GM18909 (cell line): ENCODE measurements at regions not wholly inside any gene's neighbourhood (a gene's known extent, or its start where the extent isn't known, plus 50 kb on each side); places are given as distances from the start of the nearest gene placed in this dataset.
A peak's percentile ranks its signal among the peaks of the same experiment; 100 is the strongest.
"Not testable (repeated sequence)": the region's sequence is repeated elsewhere in the genome, so short reads cannot be mapped to it uniquely, and the experiment has no call there.

Experiments
- ATAC-seq: cut with Tn5 transposase; IDR thresholded peaks from one replicate; pipeline ENCODE4 v1.9.1; 2021; ENCODE audit warnings: mild to moderate bottlenecking; ENCODE audit not compliant: unreplicated experiment, poor library complexity

DNA sequence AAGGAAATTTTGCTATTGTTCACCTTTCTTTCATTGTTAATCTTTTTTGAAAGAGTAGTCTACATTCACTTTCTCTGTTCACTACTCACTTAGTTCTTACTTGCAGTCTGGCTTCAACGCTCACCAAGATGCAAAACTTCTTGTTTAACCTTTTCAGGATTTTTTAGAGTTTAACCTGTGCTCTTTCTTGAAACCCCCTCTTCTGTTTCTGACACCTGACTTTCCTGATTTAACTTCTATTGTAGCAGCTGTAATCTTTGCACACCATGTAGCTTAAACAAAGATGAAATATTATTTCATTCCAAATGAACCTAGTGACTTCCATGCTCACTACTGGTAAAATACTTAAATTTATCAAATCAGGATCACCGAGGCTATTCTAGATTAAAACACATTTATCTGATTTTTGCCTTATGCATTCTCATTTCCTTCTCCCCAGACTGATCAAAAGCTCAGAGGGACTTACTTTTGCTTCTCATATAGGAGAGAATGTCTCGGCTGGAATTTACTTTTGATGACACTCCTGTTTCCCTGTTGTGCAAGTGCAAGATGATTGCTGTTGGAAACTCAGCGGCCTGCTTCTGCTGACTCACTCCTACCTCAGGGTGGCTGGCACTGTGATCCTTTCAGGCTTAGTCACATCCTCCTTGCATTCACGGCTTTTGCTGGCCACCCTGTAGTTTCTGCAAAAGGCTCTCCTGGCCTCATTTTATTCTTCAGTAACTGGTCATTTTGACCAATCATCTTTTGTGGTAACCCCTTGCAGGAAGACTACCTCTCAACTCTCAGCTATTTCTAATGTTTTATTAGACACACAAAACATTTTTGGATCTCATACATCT is 109.3 kb upstream of the IFNE start:
- peak; percentile 52 for ATAC-seq

DNA sequence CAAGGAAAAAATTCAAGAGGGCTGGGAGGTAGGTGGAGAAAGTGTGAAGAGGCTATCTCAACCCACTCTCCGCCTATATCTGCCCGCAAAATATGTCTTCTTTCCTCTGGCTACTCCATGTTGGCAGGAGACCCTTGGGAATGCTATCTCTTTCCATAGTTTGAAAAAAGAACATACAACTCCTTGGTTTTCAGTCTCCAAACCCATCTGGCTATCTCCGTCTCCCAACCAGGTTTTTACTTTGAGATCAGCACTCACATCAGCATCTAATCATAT is 109.9 kb upstream of the IFNE start:
- no peak for ATAC-seq

DNA sequence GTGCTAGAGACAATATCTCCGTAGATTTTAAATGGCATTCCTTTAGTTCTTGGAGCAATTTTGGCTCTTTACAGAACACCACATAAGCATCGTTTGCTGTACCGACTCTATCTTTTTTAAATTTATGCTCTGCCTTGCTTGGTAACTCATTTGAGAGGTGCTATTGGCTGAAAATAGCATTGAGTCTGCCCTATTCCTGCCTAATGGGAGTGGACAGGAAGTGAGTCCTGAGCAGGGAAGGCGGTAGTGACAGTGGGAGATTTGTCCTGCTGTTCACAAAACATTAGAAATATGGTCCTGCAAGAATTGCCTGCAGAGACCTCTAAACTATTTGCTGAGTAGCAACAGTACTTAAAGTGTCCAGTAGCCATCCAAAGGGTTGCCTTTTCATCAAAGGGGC is 115.2 kb upstream of the IFNE start:
- no peak for ATAC-seq

DNA sequence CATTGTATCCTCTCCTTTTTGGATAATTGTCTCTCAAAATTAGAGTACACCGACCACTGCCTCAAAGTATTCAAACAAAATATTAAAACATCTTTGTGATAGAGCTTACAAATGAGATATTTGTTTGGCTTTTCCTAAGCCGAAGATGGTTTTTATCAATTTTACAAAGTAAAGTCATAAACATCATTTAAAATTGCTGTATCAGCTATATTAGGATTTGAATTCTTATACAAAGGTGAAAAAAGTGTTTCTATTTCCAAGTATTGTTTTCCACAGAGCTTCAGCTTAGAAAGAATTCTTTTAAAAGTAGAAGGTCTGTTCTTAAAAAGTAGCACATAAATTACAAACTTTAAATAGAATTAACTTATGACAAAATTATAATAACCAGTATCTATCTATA is 116.6 kb upstream of the IFNE start:
- no peak for ATAC-seq

DNA sequence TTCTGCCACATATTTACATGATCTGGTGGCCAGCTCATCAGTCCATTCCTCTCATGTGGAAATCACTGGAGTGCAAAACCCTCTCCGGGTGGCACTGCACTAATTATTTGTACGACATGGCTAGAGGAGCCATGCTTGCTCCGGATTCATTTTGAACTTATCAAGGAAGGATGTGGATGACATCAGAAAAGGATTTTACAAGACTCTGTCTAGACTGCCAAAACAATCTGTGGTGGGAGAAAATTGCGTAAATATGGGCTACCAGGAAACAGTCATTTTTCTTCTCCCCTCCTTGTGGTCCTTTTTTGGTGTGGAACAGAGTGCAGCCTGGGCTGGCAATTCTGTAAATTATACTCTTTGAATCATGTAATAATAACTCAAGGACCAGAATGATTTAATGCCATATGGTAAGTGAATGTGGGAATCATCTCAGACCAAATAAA is 123.4 kb upstream of the IFNE start:
- no peak for ATAC-seq

DNA sequence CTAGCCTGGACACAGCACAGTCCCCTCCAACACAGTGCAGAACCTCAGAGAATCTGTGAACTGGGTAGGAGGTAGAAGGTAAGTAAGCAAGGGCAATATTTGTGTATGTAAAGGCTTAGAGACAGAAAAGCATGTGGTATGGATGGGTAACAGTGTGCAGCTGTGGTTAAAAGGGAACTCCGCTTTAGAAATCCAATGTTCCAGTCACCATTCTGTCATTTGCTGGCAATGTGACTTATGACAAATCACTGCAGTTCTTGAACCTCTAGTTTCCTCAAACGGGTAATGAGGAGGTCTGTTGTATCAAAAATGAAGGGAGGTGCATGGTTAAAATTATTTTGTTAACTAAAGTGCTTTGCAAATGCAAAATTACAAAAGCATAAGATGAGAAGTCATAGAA is 125.5 kb upstream of the IFNE start:
- ATAC-seq, result no peak

DNA sequence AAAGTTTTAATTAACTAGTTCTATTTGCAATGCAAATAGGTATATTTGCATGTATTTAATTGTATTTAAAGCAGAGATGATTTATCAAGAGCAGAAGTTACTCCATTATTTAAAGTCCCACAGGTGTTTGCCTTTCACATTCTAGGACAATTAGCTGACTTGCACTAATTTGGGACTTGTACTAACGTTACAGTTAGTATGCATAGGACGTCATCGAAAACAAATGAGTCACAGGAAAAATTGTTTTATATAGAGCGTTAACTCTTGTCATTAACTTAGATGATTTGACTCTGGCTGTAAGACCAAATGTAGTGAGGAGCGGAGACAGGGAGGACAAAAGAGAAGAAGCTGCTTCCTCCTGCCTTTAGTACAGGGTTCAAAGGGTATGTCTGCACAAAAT is 126.1 kb upstream of the IFNE start:
- no peak for ATAC-seq

DNA sequence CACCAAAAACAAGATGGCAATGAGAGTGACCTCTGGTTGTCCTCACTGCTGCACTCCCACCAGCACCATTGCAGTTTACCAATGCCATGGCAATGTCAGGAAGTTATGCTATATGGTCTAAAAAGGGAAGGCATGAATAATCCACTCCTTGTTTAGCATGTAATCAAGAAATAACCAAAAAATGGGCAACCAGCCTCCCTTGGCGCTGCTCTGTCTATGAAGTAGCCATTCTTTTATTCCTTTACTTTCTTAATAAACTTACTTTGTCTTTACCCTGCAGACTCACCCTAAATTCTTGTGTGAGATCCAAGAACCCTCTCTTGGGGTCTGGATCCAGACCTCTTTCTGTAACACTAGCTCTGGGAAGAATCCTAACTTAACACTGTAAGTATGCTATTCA is 127.4 kb upstream of the IFNE start:
- no peak for ATAC-seq

DNA sequence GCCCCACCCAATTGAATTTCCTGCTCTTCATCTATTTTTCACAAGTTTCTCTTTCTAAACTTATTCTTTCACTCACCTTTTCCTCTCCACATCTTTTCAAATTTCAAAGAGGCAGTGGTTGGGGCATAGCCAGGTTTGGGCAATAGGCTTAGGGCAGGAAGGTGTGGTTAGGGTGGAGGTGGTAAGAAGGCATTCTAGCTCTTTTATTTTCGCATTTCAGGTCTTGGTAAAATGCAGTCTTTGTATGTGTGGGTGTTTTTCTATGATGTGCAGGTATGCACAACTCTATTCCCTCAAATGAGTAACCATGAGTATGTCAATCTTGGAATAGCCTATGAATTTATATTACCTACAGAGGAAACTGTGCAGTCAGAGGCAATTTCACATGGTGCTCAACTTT is 129.8 kb upstream of the IFNE start:
- no peak for ATAC-seq

DNA sequence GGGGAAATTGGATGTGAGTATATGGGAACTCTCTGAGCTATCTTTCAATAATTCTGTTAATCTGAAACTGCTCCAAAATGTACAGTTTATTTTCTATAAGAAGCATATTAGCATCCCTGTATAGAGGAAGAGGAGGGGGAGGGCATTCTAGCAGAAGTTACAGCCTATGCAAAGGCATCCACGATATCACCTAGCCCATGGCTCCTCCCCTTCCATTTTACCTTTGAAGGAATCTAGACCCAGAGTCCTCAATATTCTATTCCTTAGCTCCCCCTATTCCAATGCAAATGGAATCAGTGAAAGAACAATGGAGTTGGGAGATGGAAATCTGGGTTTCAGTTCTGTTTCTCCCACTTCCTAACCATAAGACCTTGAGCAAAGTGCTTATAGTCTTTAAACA is 132.9 kb upstream of the IFNE start:
- no peak for ATAC-seq

DNA sequence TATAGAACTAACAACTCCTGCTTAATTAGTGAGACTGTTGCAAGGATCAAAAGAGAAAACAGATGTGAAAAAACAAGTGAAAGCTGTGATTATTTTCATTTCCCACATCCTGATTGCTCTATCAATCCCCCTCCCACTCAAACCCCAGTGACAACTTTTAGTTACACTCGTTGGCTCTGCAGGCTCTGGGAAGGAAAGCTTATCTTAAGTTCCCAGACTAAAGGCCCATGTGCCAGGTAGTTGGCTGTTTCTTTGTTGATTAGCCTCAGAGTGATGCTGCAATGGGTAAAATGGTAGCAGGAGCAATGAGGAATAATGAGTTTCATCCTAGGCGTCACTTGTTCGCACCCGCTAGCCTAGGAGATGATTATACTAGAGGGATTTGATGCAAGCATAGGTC is 133.3 kb upstream of the IFNE start:
- ATAC-seq, result no peak

DNA sequence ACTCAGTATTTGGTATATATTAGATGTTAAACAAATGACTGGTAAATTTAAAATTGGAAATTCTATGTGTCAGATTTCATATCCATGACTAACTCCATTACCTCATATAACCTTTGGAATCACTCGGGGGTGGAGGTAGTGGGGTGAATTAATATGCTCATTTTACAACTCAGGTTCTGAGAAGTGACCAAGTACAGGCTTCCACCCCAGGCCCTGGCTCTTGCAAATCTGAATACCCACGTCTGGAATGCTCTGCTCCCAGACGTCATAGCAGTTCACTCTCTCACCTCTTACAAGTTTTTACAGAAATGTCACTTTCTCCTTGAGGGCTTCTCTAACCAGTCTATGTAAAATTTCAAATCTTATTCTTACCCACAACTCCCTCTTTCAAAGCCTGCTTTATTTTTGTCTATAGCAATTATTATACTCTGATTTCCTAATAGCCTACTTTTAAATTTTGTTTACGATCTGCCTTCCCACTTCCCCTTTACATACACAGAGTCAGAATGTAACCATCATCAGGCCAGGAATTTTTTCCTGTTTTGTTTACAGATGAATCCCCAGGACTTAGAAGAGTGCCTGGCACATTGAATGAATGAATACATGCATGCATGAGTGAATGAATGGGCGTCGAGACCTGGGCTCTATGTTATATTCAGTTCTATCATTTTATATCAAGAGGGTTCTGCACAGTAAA is 134.1 kb upstream of the IFNE start:
- no peak for ATAC-seq

DNA sequence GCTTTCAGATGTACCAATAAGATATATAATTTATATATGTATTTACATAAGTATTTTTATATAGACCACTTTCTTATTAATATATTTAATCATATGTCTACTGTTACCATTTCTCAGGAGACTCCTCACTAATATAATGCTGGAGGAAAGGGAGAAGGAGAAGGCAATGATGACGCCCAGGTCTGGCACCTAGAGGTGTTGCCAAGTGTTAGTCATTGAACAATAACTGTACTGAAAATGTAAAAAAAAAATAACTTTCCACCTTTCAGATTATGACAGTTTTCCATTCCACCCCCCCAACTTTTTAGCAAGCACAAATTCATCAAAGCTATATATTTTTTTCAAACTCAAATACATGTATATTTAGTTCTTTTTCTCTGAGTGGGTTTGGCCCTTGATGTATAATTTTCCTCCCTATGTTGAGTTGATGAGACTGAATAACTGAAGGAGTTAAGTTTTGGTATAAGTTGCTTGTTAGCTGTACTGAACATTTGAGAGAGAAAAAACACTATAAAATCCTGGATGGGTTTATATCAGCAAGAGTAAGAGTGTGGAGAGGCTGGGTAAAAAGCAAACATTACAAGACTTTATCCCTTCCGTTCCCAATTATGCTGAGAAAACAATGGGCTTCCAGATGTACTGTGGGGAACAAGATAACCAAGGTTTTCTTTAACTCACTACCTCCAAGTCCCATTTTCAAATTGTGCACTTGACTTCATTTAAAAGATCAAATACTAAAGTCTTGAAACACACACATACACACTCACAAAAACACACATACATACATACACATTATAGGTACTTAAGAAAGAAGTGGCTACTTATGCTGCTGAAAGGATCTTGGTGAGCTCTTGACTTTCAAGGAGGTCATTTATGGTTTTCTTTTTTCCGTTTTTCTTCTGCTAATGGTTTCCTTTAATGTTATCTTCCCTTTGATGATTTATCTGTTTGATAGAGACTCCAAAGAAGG is 142.8 kb upstream of the IFNE start:
- ATAC-seq, result no peak

DNA sequence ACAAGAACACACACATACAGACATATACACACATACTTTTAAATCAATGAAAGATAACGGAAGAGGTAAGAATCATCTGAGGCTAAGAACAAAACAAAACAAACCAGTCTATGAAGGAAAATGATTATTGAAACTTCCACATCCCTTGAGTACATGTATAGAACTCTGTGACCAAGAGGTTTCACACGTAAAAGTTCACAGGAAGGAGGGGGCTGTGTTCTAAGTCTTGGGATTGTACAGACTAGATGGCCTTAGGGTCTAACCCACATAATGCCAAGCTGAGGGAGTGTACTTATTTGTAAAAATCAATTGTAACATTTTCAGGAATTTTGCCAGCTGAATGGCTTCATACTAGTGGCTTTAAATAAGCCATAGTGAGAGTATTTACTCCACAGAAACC is 144.4 kb upstream of the IFNE start:
- no peak for ATAC-seq

DNA sequence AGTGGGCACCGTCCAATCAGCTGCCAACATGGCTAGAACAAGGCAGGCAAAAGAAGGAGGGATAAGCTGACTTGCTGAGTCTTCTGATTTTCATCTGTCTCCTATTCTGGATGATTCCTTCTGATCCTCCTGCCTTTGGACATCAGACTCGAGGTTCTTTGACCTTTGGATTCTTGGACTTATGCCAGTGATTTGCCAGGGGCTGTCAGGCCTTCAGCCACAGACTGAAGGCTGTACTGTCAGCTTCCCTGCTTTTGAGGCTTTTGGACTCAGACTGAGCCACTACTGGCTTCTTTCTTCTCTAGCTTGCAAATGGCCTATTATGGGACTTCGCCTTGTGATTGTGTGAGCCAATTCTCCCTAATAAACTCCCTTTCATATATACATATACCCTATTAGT is 146.8 kb upstream of the IFNE start:
- not testable (repeated sequence) for ATAC-seq

DNA sequence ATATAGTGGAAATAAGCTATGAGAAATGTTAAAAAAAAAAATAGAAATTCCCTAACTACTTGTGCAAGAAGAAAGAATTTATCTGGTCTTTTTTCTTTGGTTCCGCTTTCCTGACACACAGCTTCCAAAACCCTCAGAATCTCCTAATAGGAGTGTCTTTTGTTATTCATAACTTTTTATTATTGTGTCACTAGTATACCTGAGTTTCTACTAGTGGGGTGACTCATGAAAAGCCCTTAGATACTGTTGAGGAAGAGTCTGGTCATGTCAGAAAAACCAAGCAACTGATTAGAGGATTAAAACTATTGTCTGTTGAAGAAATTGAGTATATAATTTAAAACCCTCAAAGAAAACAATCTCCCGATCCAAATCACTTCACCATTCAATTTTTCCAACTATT is 152.8 kb upstream of the IFNE start:
- no peak for ATAC-seq

DNA sequence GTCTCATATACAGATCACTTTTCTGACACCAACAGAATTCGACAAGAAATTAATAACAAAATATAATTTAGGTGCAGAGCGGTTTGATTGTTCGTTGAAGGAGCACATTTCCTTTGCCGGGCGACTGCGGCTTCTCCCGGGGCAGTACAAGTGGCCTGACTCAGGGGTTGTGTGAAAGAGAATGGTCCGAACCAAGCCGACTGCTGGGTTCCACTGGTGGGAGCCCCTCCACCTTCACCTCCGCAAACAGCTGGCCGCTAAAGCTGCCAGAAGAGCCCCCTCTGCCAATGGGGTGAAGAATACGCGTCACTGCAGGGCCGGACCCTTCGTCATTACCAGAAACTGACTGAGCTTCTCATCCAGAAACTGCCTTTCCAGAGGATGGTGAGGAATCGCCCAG is 156.0 kb upstream of the IFNE start:
- no peak for ATAC-seq

DNA sequence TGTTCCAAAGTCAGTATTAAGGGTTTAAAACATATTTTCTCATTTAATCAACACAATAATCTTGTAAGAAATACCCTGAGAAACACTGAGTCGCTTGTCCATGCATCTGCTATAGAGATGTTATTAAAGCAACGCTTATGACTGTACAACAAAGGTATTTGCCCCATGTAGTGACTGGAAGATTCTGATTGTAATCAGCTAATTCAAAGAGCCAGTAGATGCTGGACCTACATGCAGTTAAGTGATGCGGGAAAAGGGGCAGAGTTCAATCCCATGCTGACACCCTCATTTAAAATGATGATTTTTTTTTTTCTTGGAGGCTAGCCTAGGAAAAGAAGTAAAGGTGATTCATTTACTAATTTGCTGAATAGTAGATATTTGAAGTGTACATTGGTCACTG is 149.3 kb upstream of the MTAP start:
- no peak for ATAC-seq

DNA sequence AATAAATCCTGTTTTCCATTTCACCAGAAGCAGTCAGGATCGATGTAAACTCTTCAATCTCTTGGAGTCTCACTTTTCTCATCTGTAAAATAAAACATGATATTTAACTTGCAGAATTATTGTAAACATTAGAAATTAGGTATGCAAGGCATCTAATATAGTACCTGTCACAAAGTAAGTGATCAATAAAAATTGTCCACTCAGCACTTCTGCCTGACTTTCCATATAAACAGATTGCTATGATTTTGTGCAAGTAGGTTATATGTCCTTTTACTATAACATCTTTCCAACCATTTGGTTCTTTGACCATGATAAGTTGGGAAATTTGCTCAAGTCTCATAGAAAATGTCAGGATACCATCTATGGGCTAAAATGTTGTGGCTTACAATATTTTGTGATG is 148.8 kb upstream of the MTAP start:
- no peak for ATAC-seq

DNA sequence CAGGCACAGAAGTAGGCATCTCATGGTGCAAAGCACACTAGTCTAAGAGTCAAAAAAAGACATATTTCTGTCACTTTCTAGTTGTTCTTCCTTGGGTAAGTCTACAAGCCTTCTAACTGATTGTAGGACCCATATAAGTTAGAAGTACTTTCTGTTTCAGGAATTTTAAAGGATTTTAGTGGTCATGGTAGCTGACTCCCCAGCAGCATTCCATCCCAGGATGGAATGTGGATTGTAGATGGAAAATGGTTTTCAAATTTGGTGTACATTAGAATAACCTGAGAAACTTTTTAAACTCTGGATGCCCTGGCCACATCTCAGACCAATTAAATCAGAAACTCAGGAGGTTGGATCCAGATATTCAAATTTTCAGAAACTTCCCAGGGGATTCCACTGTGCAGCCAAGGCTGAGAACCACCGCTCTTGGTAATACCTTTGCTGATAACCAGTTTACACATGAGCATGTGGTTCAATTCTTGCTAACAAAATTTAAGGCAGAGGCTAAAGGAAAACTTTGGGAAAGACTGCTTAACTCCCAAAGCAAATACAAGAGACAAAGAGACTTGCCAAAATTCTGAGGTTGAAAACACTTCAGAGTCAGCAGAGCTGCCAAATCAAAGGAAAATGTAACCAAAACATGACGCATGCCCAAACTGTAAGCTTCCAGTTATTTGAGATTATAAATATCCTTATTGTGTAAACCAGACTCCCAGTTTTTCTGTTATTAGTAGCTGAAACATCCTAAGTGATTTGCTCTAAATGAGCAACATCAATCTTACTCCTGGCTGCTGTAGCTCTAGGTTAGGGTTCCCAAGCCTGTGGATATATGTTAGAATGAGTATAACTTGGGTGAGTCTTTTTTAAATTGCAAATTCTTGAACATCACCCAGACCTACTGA is 145.4 kb upstream of the MTAP start:
- no peak for ATAC-seq
